SK-N-SH treated with all-trans-retinoic acid at 6 μM for 48 hours (cell line): ENCODE measurements at regions not wholly inside any gene's neighbourhood (a gene's known extent, or its start where the extent isn't known, plus 50 kb on each side); places are given as distances from the start of the nearest gene placed in this dataset.

Experiments used
- ATAC-seq: fragments of 200-7000 bp; cut with Tn5 transposase; 3 replicates; pipeline ENCODE4 v1.9.1; 2020; ENCODE audit warnings: mild to moderate bottlenecking, moderate library complexity
- ARNTL ChIP-seq: fragments of 450-650 bp; formaldehyde crosslinking; IDR thresholded peaks from 2 replicates; pipeline ENCODE4 v1.5.0; 2020; ENCODE audit warnings: low read depth, mild to moderate bottlenecking, moderate library complexity, borderline replicate concordance
- BACH2 ChIP-seq: fragments of 250-450 bp; sonication (Bioruptor Pico); IDR thresholded peaks from 2 replicates; pipeline ENCODE4 v1.9.0; 2021; ENCODE audit warnings: mild to moderate bottlenecking, borderline replicate concordance
- CREB5 ChIP-seq: fragments of 250-450 bp; sonication (Bioruptor Pico); IDR thresholded peaks from 2 replicates; pipeline ENCODE4 v1.5.1; 2020; ENCODE audit warnings: low read depth, mild to moderate bottlenecking, moderate library complexity
- CSRNP3 ChIP-seq: fragments of 250-450 bp; sonication (Bioruptor Pico); IDR thresholded peaks from 2 replicates; pipeline ENCODE4 v1.5.1; 2021; ENCODE audit warnings: mild to moderate bottlenecking, moderate library complexity
- ESRRG ChIP-seq: fragments of 250-450 bp; sonication (Bioruptor Pico); IDR thresholded peaks from 2 replicates; pipeline ENCODE4 v1.6.1; 2021; ENCODE audit warnings: mild to moderate bottlenecking
- GLIS3 ChIP-seq: fragments of 250-450 bp; sonication (Bioruptor Pico); IDR thresholded peaks from 2 replicates; pipeline ENCODE4 v1.5.0; 2020; ENCODE audit warnings: mild to moderate bottlenecking, moderate library complexity
- ISL1 ChIP-seq: fragments of 250-450 bp; sonication (Bioruptor Pico); IDR thresholded peaks from 2 replicates; pipeline ENCODE4 v2.1.2; 2022; ENCODE audit warnings: mild to moderate bottlenecking, moderate library complexity
- PATZ1 ChIP-seq: fragments of 250-450 bp; sonication (Bioruptor Pico); IDR thresholded peaks from 2 replicates; pipeline ENCODE4 v1.8.0; 2020; ENCODE audit warnings: mild to moderate bottlenecking, moderate library complexity, borderline replicate concordance
- POU6F1 ChIP-seq: fragments of 250-450 bp; sonication (Bioruptor Pico); IDR thresholded peaks from 2 replicates; pipeline ENCODE4 v1.8.0; 2021; ENCODE audit warnings: low read depth, mild to moderate bottlenecking, moderate library complexity, borderline replicate concordance
- PPARA ChIP-seq: fragments of 250-450 bp; sonication (Bioruptor Pico); IDR thresholded peaks from 2 replicates; pipeline ENCODE4 v1.5.0; 2020; ENCODE audit warnings: mild to moderate bottlenecking, borderline replicate concordance
- RARB ChIP-seq: fragments of 250-450 bp; sonication (Bioruptor Pico); IDR thresholded peaks from 2 replicates; pipeline ENCODE4 v1.8.0; 2021; ENCODE audit warnings: mild to moderate bottlenecking, moderate library complexity
- SNAI2 ChIP-seq: fragments of 250-450 bp; sonication (Bioruptor Pico); IDR thresholded peaks from 2 replicates; pipeline ENCODE4 v1.5.0; 2020; ENCODE audit warnings: mild to moderate bottlenecking, moderate library complexity
- TCF4 ChIP-seq: fragments of 250-450 bp; sonication (Bioruptor Pico); IDR thresholded peaks from 2 replicates; pipeline ENCODE4 v1.8.0; 2021; ENCODE audit warnings: mild to moderate bottlenecking, moderate library complexity, borderline replicate concordance
- TOX ChIP-seq: fragments of 250-450 bp; sonication (Bioruptor Pico); IDR thresholded peaks from 2 replicates; pipeline ENCODE4 v1.8.0; 2021; ENCODE audit warnings: mild to moderate bottlenecking, moderate library complexity, borderline replicate concordance
- TSHZ2 ChIP-seq: fragments of 250-450 bp; sonication (Bioruptor Pico); IDR thresholded peaks from 2 replicates; pipeline ENCODE4 v1.5.0; 2020; ENCODE audit warnings: mild to moderate bottlenecking, moderate library complexity
- ZC3H10 ChIP-seq: fragments of 250-450 bp; sonication (Bioruptor Pico); IDR thresholded peaks from 2 replicates; pipeline ENCODE4 v1.5.1; 2021; ENCODE audit warnings: mild to moderate bottlenecking, moderate library complexity
- ZFP3 ChIP-seq: fragments of 250-450 bp; sonication (Bioruptor Pico); IDR thresholded peaks from 2 replicates; pipeline ENCODE4 v1.5.0; 2020; ENCODE audit warnings: mild to moderate bottlenecking, moderate library complexity
- ZFP30 ChIP-seq: fragments of 450-650 bp; formaldehyde crosslinking; IDR thresholded peaks from 2 replicates; pipeline ENCODE4 v1.5.0; 2022; ENCODE audit warnings: mild to moderate bottlenecking, moderate library complexity
- ZNF70 ChIP-seq: fragments of 450-650 bp; formaldehyde crosslinking; IDR thresholded peaks from 2 replicates; pipeline ENCODE4 v1.5.0; 2020; ENCODE audit warnings: mild to moderate bottlenecking, moderate library complexity
- ZNF8 ChIP-seq: fragments of 450-650 bp; formaldehyde crosslinking; IDR thresholded peaks from 2 replicates; pipeline ENCODE4 v1.5.0; 2020; ENCODE audit warnings: mild to moderate bottlenecking, moderate library complexity

- ATAC-seq: no peak
Observed at GRCh38 chr11:108994887-108995286, 330.0 kb downstream of the DDX10 start.

GRCh38 chr11:108997826-108998225 is 333.0 kb downstream of the DDX10 start:
- no peak for ATAC-seq
- TF ChIP-seq ZFP30 (CRISPR knock-in tag) (no peak), BACH2 (CRISPR knock-in tag) (no peak), TOX (CRISPR knock-in tag) (no peak), ISL1 (no peak), CSRNP3 (CRISPR knock-in tag) (no peak), TCF4 (CRISPR knock-in tag) (no peak), ZC3H10 (CRISPR knock-in tag) (no peak)

More at GRCh38 chr11:108994887-108995286, 330.0 kb downstream of the DDX10 start:
- TF ChIP-seq TSHZ2 (CRISPR knock-in tag): no peak
- no peak for TF ChIP-seq BACH2 (CRISPR knock-in tag)
- no peak for TF ChIP-seq GLIS3 (CRISPR knock-in tag)
- TF ChIP-seq TCF4 (CRISPR knock-in tag): no peak
- TF ChIP-seq SNAI2: no peak
- TF ChIP-seq ESRRG (CRISPR knock-in tag): no peak
- TF ChIP-seq ZNF70 (CRISPR knock-in tag): no peak
- no peak for TF ChIP-seq ZFP3
- no peak for TF ChIP-seq TOX (CRISPR knock-in tag)
- no peak for TF ChIP-seq CSRNP3 (CRISPR knock-in tag)
- no peak for TF ChIP-seq ZFP30 (CRISPR knock-in tag)
- TF ChIP-seq CREB5 (CRISPR knock-in tag): no peak
- TF ChIP-seq ZC3H10 (CRISPR knock-in tag): no peak
- TF ChIP-seq ARNTL (CRISPR knock-in tag): no peak
- TF ChIP-seq RARB (CRISPR knock-in tag): no peak
- no peak for TF ChIP-seq ISL1
- no peak for TF ChIP-seq PATZ1 (CRISPR knock-in tag)
- TF ChIP-seq PPARA (CRISPR knock-in tag): no peak
- no peak for TF ChIP-seq ZNF8 (CRISPR knock-in tag)
- no peak for TF ChIP-seq POU6F1 (CRISPR knock-in tag)
